Astrocyte (in vitro differentiated cells and primary cell): ENCODE measurements at regions not wholly inside any gene's neighbourhood (a gene's known extent, or its start where the extent isn't known, plus 50 kb on each side); places are given as distances from the start of the nearest gene placed in this dataset.

Experiments
- DNase-seq: peaks from one replicate; pipeline ENCODE4 v3.0.0-alpha.2; 2010; ENCODE audit warnings: low read depth
- FAIRE-seq: peaks from 2 replicates; lab custom pipeline; 2011; peaks lifted over from hg19 to GRCh38; lab: Jason Lieb, UNC
- H2AFZ ChIP-seq: 2 replicates; pipeline ENCODE4 v1.6.0; 2012; ENCODE audit warnings: low read depth, low read length, inconsistent platforms
- H3K27ac ChIP-seq: 2 replicates; pipeline ENCODE4 v1.5.1; 2011; ENCODE audit warnings: low read depth, low read length, inconsistent platforms
- H3K27me3 ChIP-seq: 2 replicates; pipeline ENCODE4 v1.6.0; 2011; ENCODE audit warnings: low read length, inconsistent platforms; ENCODE audit not compliant: insufficient read depth
- H3K36me3 ChIP-seq: 2 replicates; pipeline ENCODE4 v1.5.1; 2011; ENCODE audit warnings: low read length, inconsistent platforms; ENCODE audit not compliant: insufficient read depth
- H3K4me1 ChIP-seq: 2 replicates; pipeline ENCODE4 v1.5.1; 2011; ENCODE audit warnings: low read length, inconsistent platforms; ENCODE audit not compliant: insufficient read depth
- H3K4me2 ChIP-seq: 2 replicates; pipeline ENCODE4 v1.6.0; 2012; ENCODE audit warnings: low read length, inconsistent platforms
- H3K4me3 ChIP-seq: 2 replicates; pipeline ENCODE4 v1.5.1; 2011; ENCODE audit warnings: low read depth, mild to moderate bottlenecking, low read length, inconsistent platforms; ENCODE audit not compliant: insufficient read depth
- H3K79me2 ChIP-seq: 2 replicates; pipeline ENCODE4 v1.6.0; 2012; ENCODE audit warnings: mild to moderate bottlenecking, low read length, inconsistent platforms; ENCODE audit not compliant: insufficient read depth
- H3K9ac ChIP-seq: 2 replicates; pipeline ENCODE4 v1.6.0; 2012; ENCODE audit warnings: mild to moderate bottlenecking, low read length, inconsistent platforms
- H3K9me3 ChIP-seq: 2 replicates; pipeline ENCODE4 v1.5.1; 2012; ENCODE audit warnings: low read depth, mild to moderate bottlenecking, low read length, inconsistent platforms; ENCODE audit not compliant: insufficient read depth
- H4K20me1 ChIP-seq: 2 replicates; pipeline ENCODE4 v1.6.0; 2012; ENCODE audit warnings: low read length, inconsistent platforms; ENCODE audit not compliant: insufficient read depth
- H3K27ac Mint-ChIP-seq: one replicate; pipeline ENCODE4 v1.8.0; 2021; ENCODE audit warnings: mild to moderate bottlenecking, mixed read lengths; ENCODE audit not compliant: unreplicated experiment
- H3K27me3 Mint-ChIP-seq: one replicate; pipeline ENCODE4 v1.8.0; 2021; ENCODE audit warnings: low read depth, mixed read lengths; ENCODE audit not compliant: unreplicated experiment
- H3K36me3 Mint-ChIP-seq: one replicate; pipeline ENCODE4 v1.8.0; 2021; ENCODE audit warnings: low read depth, mixed read lengths; ENCODE audit not compliant: unreplicated experiment
- H3K4me1 Mint-ChIP-seq: one replicate; pipeline ENCODE4 v1.8.0; 2021; ENCODE audit warnings: low read depth, mixed read lengths; ENCODE audit not compliant: unreplicated experiment
- H3K4me3 Mint-ChIP-seq: one replicate; pipeline ENCODE4 v1.8.0; 2021; ENCODE audit warnings: mild to moderate bottlenecking, moderate library complexity, mixed read lengths; ENCODE audit not compliant: unreplicated experiment
- H3K9me3 Mint-ChIP-seq: one replicate; pipeline ENCODE4 v1.8.0; 2021; ENCODE audit warnings: mild to moderate bottlenecking, mixed read lengths; ENCODE audit not compliant: unreplicated experiment
- EZH2 ChIP-seq: IDR thresholded peaks from 2 replicates; pipeline ENCODE4 v1.6.1; 2012; ENCODE audit warnings: mild to moderate bottlenecking, low read length, inconsistent platforms; ENCODE audit not compliant: insufficient read depth
- TF ChIP-seq, protein P1 (sequence below): IDR thresholded peaks from 2 replicates; pipeline ENCODE4 v1.5.1; 2011; ENCODE audit warnings: low read depth, mild to moderate bottlenecking, inconsistent platforms, low read length, moderate library complexity; ENCODE audit not compliant: insufficient read depth

DNA sequence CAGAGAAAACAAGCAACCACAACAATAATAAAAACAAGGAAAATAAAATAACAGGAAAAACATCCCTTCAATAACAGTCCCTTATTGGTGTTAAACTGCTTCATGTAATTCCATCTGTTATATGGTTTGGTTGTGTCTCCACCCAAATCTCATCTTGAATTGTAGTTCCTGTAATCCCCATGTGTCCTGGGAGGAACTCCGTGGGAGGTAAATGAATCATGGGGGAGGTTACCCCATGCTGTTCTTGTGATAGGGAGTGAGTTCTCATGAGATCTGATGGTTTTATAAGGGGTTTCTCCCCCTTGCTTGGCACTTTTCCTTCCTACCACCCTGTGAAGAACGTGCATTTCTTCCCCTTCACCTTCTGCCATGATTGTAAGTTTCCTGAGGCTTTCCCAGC lies 369.8 kb downstream of the TMEM232 start:
- FAIRE-seq (no peak), DNase-seq (peak; percentile 29)
- H3K27ac Mint-ChIP-seq = no peak overlapping the region
- TF ChIP-seq, protein P1, sequence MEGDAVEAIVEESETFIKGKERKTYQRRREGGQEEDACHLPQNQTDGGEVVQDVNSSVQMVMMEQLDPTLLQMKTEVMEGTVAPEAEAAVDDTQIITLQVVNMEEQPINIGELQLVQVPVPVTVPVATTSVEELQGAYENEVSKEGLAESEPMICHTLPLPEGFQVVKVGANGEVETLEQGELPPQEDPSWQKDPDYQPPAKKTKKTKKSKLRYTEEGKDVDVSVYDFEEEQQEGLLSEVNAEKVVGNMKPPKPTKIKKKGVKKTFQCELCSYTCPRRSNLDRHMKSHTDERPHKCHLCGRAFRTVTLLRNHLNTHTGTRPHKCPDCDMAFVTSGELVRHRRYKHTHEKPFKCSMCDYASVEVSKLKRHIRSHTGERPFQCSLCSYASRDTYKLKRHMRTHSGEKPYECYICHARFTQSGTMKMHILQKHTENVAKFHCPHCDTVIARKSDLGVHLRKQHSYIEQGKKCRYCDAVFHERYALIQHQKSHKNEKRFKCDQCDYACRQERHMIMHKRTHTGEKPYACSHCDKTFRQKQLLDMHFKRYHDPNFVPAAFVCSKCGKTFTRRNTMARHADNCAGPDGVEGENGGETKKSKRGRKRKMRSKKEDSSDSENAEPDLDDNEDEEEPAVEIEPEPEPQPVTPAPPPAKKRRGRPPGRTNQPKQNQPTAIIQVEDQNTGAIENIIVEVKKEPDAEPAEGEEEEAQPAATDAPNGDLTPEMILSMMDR = no peak
- no peak for TF ChIP-seq EZH2
- Histone ChIP-seq H3K4me3 (no peak overlapping the region), H3K36me3 (no peaks in the 10 kb centered on the region), H3K79me2 (no peaks in the 10 kb centered on the region), H2AFZ (no peak overlapping the region), H3K9ac (no peak overlapping the region), H3K27me3 (no peaks in the 10 kb centered on the region), H4K20me1 (no peaks in the 10 kb centered on the region), H3K27ac (no peak overlapping the region), H3K4me1 (peaks cover under 1% of the 10 kb centered on the region), H3K9me3 (no peaks in the 10 kb centered on the region), H3K4me2 (peak overlapping the region; percentile 5)
- no peak overlapping the region for H3K4me3 Mint-ChIP-seq
- H3K27me3 Mint-ChIP-seq = peaks cover 2% of the 10 kb centered on the region
- no peaks in the 10 kb centered on the region for H3K36me3 Mint-ChIP-seq
- H3K9me3 Mint-ChIP-seq = no peaks in the 10 kb centered on the region
- H3K4me1 Mint-ChIP-seq = peaks cover 9% of the 10 kb centered on the region

DNA sequence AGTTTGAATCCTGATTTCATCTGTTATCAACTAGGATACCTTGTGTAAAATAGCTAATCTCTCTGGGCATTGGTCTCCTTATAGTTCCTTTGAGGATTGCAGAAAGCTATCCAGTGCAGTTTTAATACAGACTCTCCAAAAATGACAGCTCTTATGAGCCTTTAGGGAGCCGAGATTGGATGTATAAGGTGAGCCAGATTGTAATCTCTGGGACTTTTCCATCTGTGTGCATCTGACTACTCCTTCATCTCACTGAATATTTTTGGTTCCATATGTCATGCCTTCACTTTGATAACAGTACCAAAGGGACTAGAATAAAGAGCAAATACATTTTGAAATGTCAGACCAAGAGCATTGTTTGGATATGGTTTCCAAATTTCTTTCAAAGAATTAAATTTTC lies 367.2 kb downstream of the TMEM232 start:
- Mint-ChIP-seq H3K9me3 (no peaks in the 10 kb centered on the region), H3K27me3 (peaks cover 2% of the 10 kb centered on the region), H3K36me3 (no peaks in the 10 kb centered on the region), H3K4me3 (no peak overlapping the region), H3K4me1 (peaks cover 9% of the 10 kb centered on the region), H3K27ac (no peak overlapping the region)
- Histone ChIP-seq H3K9ac (no peak overlapping the region), H3K4me2 (no peak overlapping the region), H3K79me2 (no peaks in the 10 kb centered on the region), H3K27me3 (no peaks in the 10 kb centered on the region), H3K27ac (no peak overlapping the region), H3K4me3 (no peak overlapping the region), H3K4me1 (peaks cover 9% of the 10 kb centered on the region), H4K20me1 (no peaks in the 10 kb centered on the region), H2AFZ (no peak overlapping the region), H3K9me3 (no peaks in the 10 kb centered on the region), H3K36me3 (no peaks in the 10 kb centered on the region)
- TF ChIP-seq EZH2 = no peak
- TF ChIP-seq, protein P1 = no peak
- DNase-seq = no peak
- no peak for FAIRE-seq

DNA sequence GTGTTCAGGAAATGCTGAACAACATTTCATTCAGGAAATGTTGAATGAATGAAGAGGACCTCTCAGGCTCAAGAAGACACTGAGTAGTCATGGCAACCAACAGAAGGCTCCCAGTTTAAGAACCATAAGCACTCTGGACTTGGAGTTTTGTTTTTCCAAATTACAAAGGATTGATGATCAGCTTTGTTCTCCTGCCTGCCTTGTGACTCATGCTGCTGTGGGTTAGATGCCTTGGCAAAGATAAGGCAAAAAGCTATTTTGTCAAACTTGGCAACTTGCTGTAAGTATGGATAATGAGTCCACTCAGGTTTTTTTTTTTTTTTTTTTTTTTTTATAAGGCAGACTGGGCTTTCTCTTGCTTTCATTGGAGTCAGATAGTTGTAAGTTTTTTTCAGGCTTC lies 365.0 kb downstream of the TMEM232 start:
- no peaks in the 10 kb centered on the region for H3K79me2 ChIP-seq
- H3K27ac ChIP-seq = no peak overlapping the region
- H3K9ac ChIP-seq = no peak overlapping the region
- H3K4me2 ChIP-seq = peak overlapping the region; percentile 4
- no peaks in the 10 kb centered on the region for H3K36me3 Mint-ChIP-seq
- no peaks in the 10 kb centered on the region for H3K9me3 ChIP-seq
- H3K4me1 Mint-ChIP-seq = peaks cover 6% of the 10 kb centered on the region
- H2AFZ ChIP-seq = no peak overlapping the region
- no peak for TF ChIP-seq EZH2
- TF ChIP-seq, protein P1 = no peak
- peaks cover 2% of the 10 kb centered on the region for H3K27me3 Mint-ChIP-seq
- H3K36me3 ChIP-seq = no peaks in the 10 kb centered on the region
- no peak overlapping the region for H3K4me3 Mint-ChIP-seq
- no peak overlapping the region for H3K4me3 ChIP-seq
- peaks cover 9% of the 10 kb centered on the region for H3K4me1 ChIP-seq
- no peaks in the 10 kb centered on the region for H4K20me1 ChIP-seq
- DNase-seq (peak; percentile 91), FAIRE-seq (no peak)
- no peak overlapping the region for H3K27ac Mint-ChIP-seq
- no peaks in the 10 kb centered on the region for H3K9me3 Mint-ChIP-seq
- H3K27me3 ChIP-seq = no peaks in the 10 kb centered on the region
